Astrocyte of the cerebellum (primary cell): ENCODE measurements at regions not wholly inside any gene's neighbourhood (a gene's known extent, or its start where the extent isn't known, plus 50 kb on each side); places are given as distances from the start of the nearest gene placed in this dataset.
"Not testable (repeated sequence)": the region's sequence is repeated elsewhere in the genome, so short reads cannot be mapped to it uniquely, and the experiment has no call there.

ENCODE experiments used
- DNase-seq: peaks from one replicate; pipeline ENCODE4 v3.0.0-alpha.2; 2011; ENCODE audit warnings: low read depth
- H3K4me3 ChIP-seq: 2 replicates; pipeline ENCODE4 v1.5.1; 2011; ENCODE audit warnings: mild to moderate bottlenecking, low read depth, low read length, moderate library complexity
- in situ Hi-C: cut with HindIII; loops from 2 replicates; pipeline ENCODE4 v1.10.0; 2017; ENCODE audit warnings: low sequenced_read_pairs
- TF ChIP-seq, protein P1 (sequence below): IDR thresholded peaks from 2 replicates; pipeline ENCODE4 v1.5.1; 2012; ENCODE audit warnings: low read length, low read depth, moderate library complexity, mild to moderate bottlenecking; ENCODE audit errors: missing control alignments

GRCh38 chr18:22701326-22701725 is 231.8 kb upstream of the RBBP8 start:
- DNase-seq = no peak
- no peak overlapping the region for H3K4me3 ChIP-seq
- TF ChIP-seq, protein P1, sequence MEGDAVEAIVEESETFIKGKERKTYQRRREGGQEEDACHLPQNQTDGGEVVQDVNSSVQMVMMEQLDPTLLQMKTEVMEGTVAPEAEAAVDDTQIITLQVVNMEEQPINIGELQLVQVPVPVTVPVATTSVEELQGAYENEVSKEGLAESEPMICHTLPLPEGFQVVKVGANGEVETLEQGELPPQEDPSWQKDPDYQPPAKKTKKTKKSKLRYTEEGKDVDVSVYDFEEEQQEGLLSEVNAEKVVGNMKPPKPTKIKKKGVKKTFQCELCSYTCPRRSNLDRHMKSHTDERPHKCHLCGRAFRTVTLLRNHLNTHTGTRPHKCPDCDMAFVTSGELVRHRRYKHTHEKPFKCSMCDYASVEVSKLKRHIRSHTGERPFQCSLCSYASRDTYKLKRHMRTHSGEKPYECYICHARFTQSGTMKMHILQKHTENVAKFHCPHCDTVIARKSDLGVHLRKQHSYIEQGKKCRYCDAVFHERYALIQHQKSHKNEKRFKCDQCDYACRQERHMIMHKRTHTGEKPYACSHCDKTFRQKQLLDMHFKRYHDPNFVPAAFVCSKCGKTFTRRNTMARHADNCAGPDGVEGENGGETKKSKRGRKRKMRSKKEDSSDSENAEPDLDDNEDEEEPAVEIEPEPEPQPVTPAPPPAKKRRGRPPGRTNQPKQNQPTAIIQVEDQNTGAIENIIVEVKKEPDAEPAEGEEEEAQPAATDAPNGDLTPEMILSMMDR = no peak
- in situ Hi-C loops = no loop called here

GRCh38 chr18:22701795-22702194 is 231.3 kb upstream of the RBBP8 start:
- TF ChIP-seq, protein P1 = no peak
- H3K4me3 ChIP-seq = no peak overlapping the region
- no peak for DNase-seq
- in situ Hi-C loops = no loop called here

DNA sequence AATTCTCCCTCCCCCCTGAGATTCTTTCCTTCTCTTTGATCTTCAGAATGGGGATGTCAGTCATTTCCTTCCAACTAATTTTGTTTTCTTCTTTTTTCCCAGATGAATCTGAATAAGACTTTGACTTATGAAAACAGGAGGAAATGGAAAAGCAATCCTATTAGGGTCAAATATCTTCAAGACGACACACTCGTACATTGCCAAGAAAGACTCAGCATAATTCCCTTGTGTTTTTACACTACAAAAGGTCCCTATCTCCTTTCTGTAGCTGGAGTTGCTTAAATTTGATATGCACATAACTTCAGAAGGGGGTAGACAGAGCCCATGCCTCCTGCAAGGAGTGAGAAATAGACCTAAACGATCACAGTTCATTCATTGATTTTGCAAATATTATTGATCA is 230.3 kb upstream of the RBBP8 start:
- DNase-seq = no peak
- no peak overlapping the region for H3K4me3 ChIP-seq
- TF ChIP-seq, protein P1 = no peak
- in situ Hi-C loops = no loop called here

DNA sequence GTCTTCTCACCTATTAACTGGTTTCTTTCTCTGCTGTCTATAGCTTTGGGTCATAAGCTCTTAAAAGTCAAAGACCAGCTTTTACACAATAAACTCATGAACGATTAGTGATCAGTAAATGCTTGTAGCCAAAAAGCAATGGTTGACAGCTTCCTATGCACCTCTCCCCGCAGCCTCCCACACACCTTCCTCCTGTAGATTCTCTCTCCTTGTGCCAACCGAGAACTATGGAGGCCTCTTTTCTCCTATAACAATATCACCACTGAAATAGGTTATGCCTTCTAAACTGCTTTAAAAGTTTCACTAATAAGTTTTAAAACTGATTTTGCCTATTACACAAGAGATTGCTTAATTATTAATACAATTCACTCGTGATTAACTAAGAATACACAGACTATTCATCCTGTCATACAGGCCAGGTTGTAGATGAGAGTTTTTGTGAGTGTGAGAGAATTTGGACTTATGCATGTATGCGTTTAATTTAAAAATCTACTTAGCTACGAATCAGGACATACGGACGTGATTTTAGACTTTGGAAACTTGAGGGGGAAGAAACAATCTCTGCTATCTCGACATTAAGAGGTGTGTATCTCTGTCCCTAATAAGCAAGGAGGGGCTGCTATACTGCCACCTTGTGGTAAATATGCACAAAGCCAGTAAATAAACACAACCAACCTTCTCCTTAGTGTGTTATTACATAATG is 229.1 kb upstream of the RBBP8 start:
- DNase-seq = peak; percentile 31
- in situ Hi-C loops = no loop called here
- TF ChIP-seq, protein P1 = peak; percentile 66
- H3K4me3 ChIP-seq = no peak overlapping the region

- H3K4me3 ChIP-seq = no peak overlapping the region
- TF ChIP-seq, protein P1 = no peak
- no peak for DNase-seq
- in situ Hi-C loops = no loop called here
Measured at GRCh38 chr18:22704586-22704918, 228.6 kb upstream of the RBBP8 start.

DNA sequence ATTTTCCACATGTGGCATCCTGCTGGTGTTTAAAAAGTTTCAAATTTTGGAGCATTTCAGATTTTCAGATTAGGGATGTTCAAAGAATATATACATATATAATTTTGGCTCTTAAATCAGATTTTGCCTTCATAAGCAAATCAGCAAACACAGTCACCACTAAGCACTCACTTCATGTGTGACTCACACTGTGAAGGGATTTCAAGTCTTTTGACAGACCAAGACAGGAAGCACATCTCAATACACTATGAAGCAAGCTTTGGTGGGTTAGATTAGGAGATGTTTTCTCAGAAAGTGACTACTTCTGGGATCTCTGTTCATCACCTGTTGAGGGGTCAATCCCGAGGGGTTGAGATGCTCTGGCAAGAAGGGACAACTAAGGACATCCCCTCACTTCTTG is 227.8 kb upstream of the RBBP8 start:
- in situ Hi-C loops = no loop called here
- no peak overlapping the region for H3K4me3 ChIP-seq
- TF ChIP-seq, protein P1 = no peak
- DNase-seq = peak; percentile 35

GRCh38 chr18:22706025-22706424 is 227.1 kb upstream of the RBBP8 start:
- in situ Hi-C loops, DNase-seq, H3K4me3 ChIP-seq: not testable (repeated sequence)
